ENCODE measurements at regions not wholly inside any gene's neighbourhood (a gene's known extent, or its start where the extent isn't known, plus 50 kb on each side); places are given as distances from the start of the nearest gene placed in this dataset.

- TF ChIP-seq, protein P1, sequence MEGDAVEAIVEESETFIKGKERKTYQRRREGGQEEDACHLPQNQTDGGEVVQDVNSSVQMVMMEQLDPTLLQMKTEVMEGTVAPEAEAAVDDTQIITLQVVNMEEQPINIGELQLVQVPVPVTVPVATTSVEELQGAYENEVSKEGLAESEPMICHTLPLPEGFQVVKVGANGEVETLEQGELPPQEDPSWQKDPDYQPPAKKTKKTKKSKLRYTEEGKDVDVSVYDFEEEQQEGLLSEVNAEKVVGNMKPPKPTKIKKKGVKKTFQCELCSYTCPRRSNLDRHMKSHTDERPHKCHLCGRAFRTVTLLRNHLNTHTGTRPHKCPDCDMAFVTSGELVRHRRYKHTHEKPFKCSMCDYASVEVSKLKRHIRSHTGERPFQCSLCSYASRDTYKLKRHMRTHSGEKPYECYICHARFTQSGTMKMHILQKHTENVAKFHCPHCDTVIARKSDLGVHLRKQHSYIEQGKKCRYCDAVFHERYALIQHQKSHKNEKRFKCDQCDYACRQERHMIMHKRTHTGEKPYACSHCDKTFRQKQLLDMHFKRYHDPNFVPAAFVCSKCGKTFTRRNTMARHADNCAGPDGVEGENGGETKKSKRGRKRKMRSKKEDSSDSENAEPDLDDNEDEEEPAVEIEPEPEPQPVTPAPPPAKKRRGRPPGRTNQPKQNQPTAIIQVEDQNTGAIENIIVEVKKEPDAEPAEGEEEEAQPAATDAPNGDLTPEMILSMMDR (IDR thresholded peaks at IDR 0.05; ENCODE audit: control insufficient read depth, extremely low read depth, insufficient read depth), result no peak
- H3K4me3 ChIP-seq (ENCODE audit: low read depth, low read length), result no peak overlapping the region
Observed at GRCh38 chr9:16315720-16316119, 554.8 kb downstream of the BNC2 start.

DNA sequence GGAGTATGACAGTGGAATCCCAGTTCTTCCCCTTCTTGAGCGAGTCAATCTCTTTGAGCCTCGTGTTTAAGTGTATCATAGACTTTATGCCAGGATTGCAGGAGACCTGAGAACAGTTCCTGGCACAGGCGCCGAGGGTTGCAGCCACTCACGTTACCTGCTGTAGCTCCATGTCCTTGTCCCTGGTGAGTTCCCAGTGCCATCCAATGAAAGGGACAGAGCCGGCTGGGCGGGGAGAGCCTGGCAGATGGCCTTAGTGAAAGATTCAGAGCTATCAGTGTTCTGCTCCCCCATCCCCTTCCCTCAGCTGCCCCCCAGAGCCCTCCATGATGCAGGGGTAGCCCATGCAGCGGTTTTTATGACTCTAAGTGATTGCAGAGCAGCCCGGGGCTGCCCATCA is 554.0 kb downstream of the BNC2 start:
- TF ChIP-seq, protein P1 (IDR thresholded peaks at IDR 0.05; ENCODE audit: control insufficient read depth, extremely low read depth, insufficient read depth), result no peak
- no peak for DNase-seq (ENCODE audit: low read depth)
- H3K4me3 ChIP-seq (ENCODE audit: low read depth, low read length), result no peak overlapping the region

More at GRCh38 chr9:16315720-16316119, 554.8 kb downstream of the BNC2 start:
- no peak for DNase-seq (ENCODE audit: low read depth)

DNA sequence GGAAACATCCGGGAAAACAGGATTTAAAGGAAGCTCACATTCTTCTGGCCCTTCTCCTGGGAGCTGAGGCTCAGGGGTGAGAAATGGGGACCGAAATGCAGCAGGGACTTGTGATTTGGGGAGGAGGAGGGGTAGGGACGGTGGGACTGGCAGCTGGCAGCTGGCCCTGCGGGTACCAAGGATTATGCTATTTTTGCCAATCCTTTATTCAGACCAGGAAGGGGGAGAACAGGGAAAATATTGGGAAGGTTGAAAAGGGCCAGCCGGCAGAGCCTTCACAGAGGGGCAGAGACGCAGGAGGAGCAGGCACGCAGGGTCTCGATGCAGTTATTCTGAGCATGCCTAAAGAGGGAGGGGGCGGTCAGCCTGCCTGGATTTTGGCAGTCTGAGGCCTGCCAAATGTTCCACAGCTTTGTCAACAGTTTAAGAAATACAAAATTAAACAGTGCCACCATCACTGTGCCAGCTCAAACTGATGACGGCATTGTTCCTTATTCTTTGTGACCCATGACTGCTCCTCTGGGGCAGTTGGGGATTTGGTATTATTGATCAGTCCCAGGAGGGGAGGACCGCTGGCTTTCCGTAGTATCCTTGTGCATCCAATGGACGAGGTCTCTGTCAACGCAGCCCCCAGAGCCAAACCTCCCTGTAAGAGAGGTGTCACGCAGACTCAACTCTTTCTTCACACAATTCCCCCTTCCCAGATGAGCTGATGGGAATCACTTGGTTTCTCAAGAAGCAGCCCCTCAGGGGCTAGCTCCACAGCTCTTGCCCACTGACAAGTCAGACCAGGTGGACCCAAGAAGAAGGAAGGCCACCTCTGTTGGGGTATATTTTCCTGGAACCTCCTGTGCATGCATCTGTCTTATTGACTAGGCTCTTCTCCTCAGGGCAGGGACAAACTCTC is 553.3 kb downstream of the BNC2 start:
- DNase-seq (ENCODE audit: low read depth), result peak; percentile 6
- TF ChIP-seq, protein P1 (IDR thresholded peaks at IDR 0.05; ENCODE audit: control insufficient read depth, extremely low read depth, insufficient read depth), result no peak
- H3K4me3 ChIP-seq (ENCODE audit: low read depth, low read length), result no peak overlapping the region

GRCh38 chr9:16318516-16319060 is 551.9 kb downstream of the BNC2 start:
- no peak for DNase-seq (ENCODE audit: low read depth)
- TF ChIP-seq, protein P1 (IDR thresholded peaks at IDR 0.05; ENCODE audit: control insufficient read depth, extremely low read depth, insufficient read depth), result no peak
- H3K4me3 ChIP-seq (ENCODE audit: low read depth, low read length), result no peak overlapping the region

DNA sequence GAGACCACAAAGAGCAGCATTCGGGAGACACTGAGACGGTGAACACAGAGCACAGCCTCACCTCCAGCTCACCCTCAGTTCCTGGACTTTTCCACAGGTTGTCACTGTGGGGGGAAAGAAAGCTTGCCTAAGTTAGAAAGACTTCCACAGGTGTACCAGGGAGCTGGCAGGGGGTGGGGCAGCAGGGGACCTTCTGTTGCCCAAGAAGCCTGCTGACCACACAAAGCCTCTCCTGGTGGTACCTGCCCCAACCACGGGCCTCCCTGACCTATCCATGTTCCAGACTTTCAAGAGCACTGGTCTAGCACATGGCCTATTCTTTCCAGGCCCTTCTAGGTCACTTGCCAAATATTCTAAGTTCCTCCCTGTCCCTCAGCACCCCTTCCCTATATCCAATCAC is 550.8 kb downstream of the BNC2 start:
- no peak overlapping the region for H3K4me3 ChIP-seq (ENCODE audit: low read depth, low read length)
- TF ChIP-seq, protein P1 (IDR thresholded peaks at IDR 0.05; ENCODE audit: control insufficient read depth, extremely low read depth, insufficient read depth), result no peak
- DNase-seq (ENCODE audit: low read depth), result no peak

DNA sequence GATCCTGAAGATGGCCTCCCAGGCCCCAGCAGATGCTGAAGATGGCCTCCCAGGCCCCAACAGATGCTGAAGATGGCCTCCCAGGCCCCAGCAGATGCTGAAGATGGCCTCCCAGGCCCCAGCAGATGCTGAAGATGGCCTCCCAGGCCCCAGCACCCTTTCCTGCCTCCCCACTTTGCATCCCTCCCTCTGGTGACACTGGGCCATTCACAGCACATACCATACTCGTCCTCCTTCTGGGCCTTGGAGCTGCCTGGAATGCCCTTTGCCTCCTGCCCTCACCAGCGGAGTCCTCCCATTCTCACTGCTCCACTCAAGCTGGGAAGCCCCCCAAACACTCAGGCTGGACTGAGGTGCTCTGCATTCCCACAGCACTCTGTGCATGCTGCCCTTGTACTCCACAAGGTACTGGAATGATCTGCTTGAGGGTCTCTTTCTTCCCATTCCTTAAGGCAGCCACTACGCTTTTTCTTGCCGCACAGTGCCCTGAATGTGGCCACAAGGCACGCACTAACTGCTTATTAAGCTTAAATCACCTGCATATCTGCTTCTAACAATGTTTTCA is 550.0 kb downstream of the BNC2 start:
- no peak overlapping the region for H3K4me3 ChIP-seq (ENCODE audit: low read depth, low read length)
- TF ChIP-seq, protein P1 (IDR thresholded peaks at IDR 0.05; ENCODE audit: control insufficient read depth, extremely low read depth, insufficient read depth), result no peak

More for the DNA sequence above, 550.0 kb downstream of the BNC2 start:
- DNase-seq (ENCODE audit: low read depth), result no peak
